ENCODE measurements at regions not wholly inside any gene's neighbourhood (a gene's known extent, or its start where the extent isn't known, plus 50 kb on each side); places are given as distances from the start of the nearest gene placed in this dataset.

GRCh38 chr3:99211309-99211708, 309.8 kb upstream of the DCBLD2 start:
- TF ChIP-seq CTCF (IDR thresholded peaks at IDR 0.05; ENCODE audit: insufficient read depth, low read length, poor library complexity, severe bottlenecking) (no peak), EZH2phosphoT487 (conservative IDR thresholded peaks at IDR 0.05; ENCODE audit: low read length) (no peak)

Data from SU-DHL-6 (cell line).